ENCODE measurements at regions not wholly inside any gene's neighbourhood (a gene's known extent, or its start where the extent isn't known, plus 50 kb on each side); places are given as distances from the start of the nearest gene placed in this dataset.
A peak's percentile ranks its signal among the peaks of the same experiment; 100 is the strongest.
"Not testable (repeated sequence)": the region's sequence is repeated elsewhere in the genome, so short reads cannot be mapped to it uniquely, and the experiment has no call there.

- DNase-seq (ENCODE audit: missing footprints); intact Hi-C loops (cut with DNase I); ATAC-seq: not testable (repeated sequence)
Measured at GRCh38 chr3:195979877-195980276, 71.5 kb upstream of the TNK2 start.

GRCh38 chr3:195978585-195978984 lies 70.2 kb upstream of the TNK2 start:
- DNase-seq (ENCODE audit: missing footprints); ATAC-seq; intact Hi-C loops (cut with DNase I): not testable (repeated sequence)

- ATAC-seq; intact Hi-C loops (cut with DNase I): not testable (repeated sequence)
Measured at GRCh38 chr3:195976876-195977275, 68.5 kb upstream of the TNK2 start.

GRCh38 chr3:195974281-195974680 lies 65.9 kb upstream of the TNK2 start:
- ATAC-seq; intact Hi-C loops (cut with DNase I): not testable (repeated sequence)

More at GRCh38 chr3:195976876-195977275, 68.5 kb upstream of the TNK2 start:
- not testable (repeated sequence) for DNase-seq (ENCODE audit: missing footprints)

GRCh38 chr3:195970873-195971272 lies 62.5 kb upstream of the TNK2 start:
- ATAC-seq, result not testable (repeated sequence)

More at GRCh38 chr3:195974281-195974680, 65.9 kb upstream of the TNK2 start:
- not testable (repeated sequence) for DNase-seq (ENCODE audit: missing footprints)

GRCh38 chr3:195969838-195970776 lies 61.8 kb upstream of the TNK2 start:
- DNase-seq (ENCODE audit: missing footprints); intact Hi-C loops (cut with DNase I): not testable (repeated sequence)
- peak; percentile 31 for ATAC-seq

More at GRCh38 chr3:195970873-195971272, 62.5 kb upstream of the TNK2 start:
- DNase-seq (ENCODE audit: missing footprints); intact Hi-C loops (cut with DNase I): not testable (repeated sequence)

GRCh38 chr3:195969341-195969740 lies 61.0 kb upstream of the TNK2 start:
- intact Hi-C loops (cut with DNase I); DNase-seq (ENCODE audit: missing footprints); ATAC-seq: not testable (repeated sequence)

- DNase-seq (ENCODE audit: missing footprints); ATAC-seq; intact Hi-C loops (cut with DNase I): not testable (repeated sequence)
Measured at GRCh38 chr3:195968104-195968503, 59.8 kb upstream of the TNK2 start.

- ATAC-seq; intact Hi-C loops (cut with DNase I); DNase-seq (ENCODE audit: missing footprints): not testable (repeated sequence)
Measured at GRCh38 chr3:195967387-195967720, 59.0 kb upstream of the TNK2 start.

GRCh38 chr3:195966563-195967386 lies 58.4 kb upstream of the TNK2 start:
- intact Hi-C loops (cut with DNase I), result not testable (repeated sequence)
- peak; percentile 39 for ATAC-seq

GRCh38 chr3:195965217-195965616 lies 56.9 kb upstream of the TNK2 start:
- intact Hi-C loops (cut with DNase I); DNase-seq (ENCODE audit: missing footprints); ATAC-seq: not testable (repeated sequence)

More at GRCh38 chr3:195966563-195967386, 58.4 kb upstream of the TNK2 start:
- not testable (repeated sequence) for DNase-seq (ENCODE audit: missing footprints)

- intact Hi-C loops (cut with DNase I); ATAC-seq; DNase-seq (ENCODE audit: missing footprints): not testable (repeated sequence)
Measured at GRCh38 chr3:195964318-195965107, 56.2 kb upstream of the TNK2 start.

GRCh38 chr3:195962222-195962621 lies 53.9 kb upstream of the TNK2 start:
- ATAC-seq; DNase-seq (ENCODE audit: missing footprints); intact Hi-C loops (cut with DNase I): not testable (repeated sequence)

- ATAC-seq; intact Hi-C loops (cut with DNase I); DNase-seq (ENCODE audit: missing footprints): not testable (repeated sequence)
Measured at GRCh38 chr3:195960971-195961775, 52.8 kb upstream of the TNK2 start.

- peak; percentile 8 for ATAC-seq
- DNase-seq (ENCODE audit: missing footprints); intact Hi-C loops (cut with DNase I): not testable (repeated sequence)
Measured at GRCh38 chr3:195960164-195960563, 51.8 kb upstream of the TNK2 start.

- intact Hi-C loops (cut with DNase I); DNase-seq (ENCODE audit: missing footprints): not testable (repeated sequence)
- ATAC-seq, result peak; percentile 73
Measured at GRCh38 chr3:195959367-195960157, 51.2 kb upstream of the TNK2 start.

GRCh38 chr3:195958736-195959135 lies 50.4 kb upstream of the TNK2 start:
- intact Hi-C loops (cut with DNase I); ATAC-seq; DNase-seq (ENCODE audit: missing footprints): not testable (repeated sequence)

Data from Right ventricle myocardium inferior (tissue), 1 donor.